GM12865 (cell line): ENCODE measurements at regions not wholly inside any gene's neighbourhood (a gene's known extent, or its start where the extent isn't known, plus 50 kb on each side); places are given as distances from the start of the nearest gene placed in this dataset.

ENCODE experiments used
- DNase-seq: peaks from one replicate; pipeline ENCODE4 v3.0.0; 2010; ENCODE audit warnings: low read depth
- H3K4me3 ChIP-seq: 2 replicates; pipeline ENCODE4 v1.5.1; 2011; ENCODE audit warnings: mild to moderate bottlenecking, low read depth, low read length, control low read depth
- CTCF ChIP-seq: IDR thresholded peaks from 2 replicates; pipeline ENCODE4 v1.5.1; 2011; ENCODE audit warnings: low read length, control low read depth, low read depth, inconsistent platforms; ENCODE audit not compliant: insufficient read depth; ENCODE audit errors: missing control alignments

GRCh38 chr3:87161013-87161412 lies 66.1 kb upstream of the CHMP2B start:
- no peak for DNase-seq
- TF ChIP-seq CTCF: no peak
- no peak overlapping the region for H3K4me3 ChIP-seq

GRCh38 chr3:87158823-87159222 lies 68.3 kb upstream of the CHMP2B start:
- no peak for DNase-seq
- H3K4me3 ChIP-seq: no peak overlapping the region
- TF ChIP-seq CTCF: no peak

GRCh38 chr3:87148020-87148419 lies 79.1 kb upstream of the CHMP2B start:
- no peak for DNase-seq
- no peak for TF ChIP-seq CTCF
- no peak overlapping the region for H3K4me3 ChIP-seq

GRCh38 chr3:87147562-87147961 lies 79.5 kb upstream of the CHMP2B start:
- no peak overlapping the region for H3K4me3 ChIP-seq
- DNase-seq: no peak
- no peak for TF ChIP-seq CTCF

GRCh38 chr3:87145553-87145952 lies 81.6 kb upstream of the CHMP2B start:
- no peak overlapping the region for H3K4me3 ChIP-seq
- peak; percentile 44 for DNase-seq
- TF ChIP-seq CTCF: peak; percentile 44

GRCh38 chr3:87136066-87136596 lies 91.0 kb upstream of the CHMP2B start:
- H3K4me3 ChIP-seq: no peak overlapping the region
- no peak for TF ChIP-seq CTCF
- no peak for DNase-seq

GRCh38 chr3:87135412-87135811 lies 91.7 kb upstream of the CHMP2B start:
- no peak for DNase-seq
- no peak overlapping the region for H3K4me3 ChIP-seq
- TF ChIP-seq CTCF: no peak
